A673 (cell line): ENCODE measurements at regions not wholly inside any gene's neighbourhood (a gene's known extent, or its start where the extent isn't known, plus 50 kb on each side); places are given as distances from the start of the nearest gene placed in this dataset.

Experiments used
- BruUV-seq: library from RNA; stranded (reverse); fragments of 400-500 nt; replicated peaks from 2 replicates; lab custom pipeline; 2021; lab: Mats Ljungman, UMichigan
- CTCF ChIA-PET: fragments of 300-600 bp; sonication (Branson Sonifier 250); formaldehyde crosslinking; loops from one replicate; lab custom pipeline; 2022; ENCODE audit warnings: antibody characterized with exemption; lab: Charles Lee
- POLR2A ChIA-PET: fragments of 300-600 bp; sonication (Branson Sonifier 250); formaldehyde crosslinking; loops from one replicate; lab custom pipeline; 2022; ENCODE audit warnings: antibody characterized with exemption; ENCODE audit not compliant: low non-redundant PET; lab: Charles Lee
- DNase-seq: peaks from one replicate; pipeline ENCODE4 v3.0.0-alpha.2; 2015; ENCODE audit warnings: low spot score
- H3K27ac ChIP-seq: fragments of 200-600 bp; sonication (generic); 2 replicates; pipeline ENCODE4 v1.5.1; 2016; ENCODE audit warnings: mixed run types, low read depth, mild to moderate bottlenecking, mixed read lengths, antibody characterized with exemption, low read length; ENCODE audit not compliant: poor library complexity, severe bottlenecking
- H3K27me3 ChIP-seq: fragments of 200-600 bp; sonication (generic); replicated peaks from 2 replicates; pipeline ENCODE4 v1.6.1; 2017; ENCODE audit warnings: mixed run types, low read depth, mild to moderate bottlenecking, mixed read lengths, antibody characterized with exemption, low read length; ENCODE audit not compliant: insufficient read depth, poor library complexity
- H3K36me3 ChIP-seq: fragments of 200-600 bp; sonication (generic); 2 replicates; pipeline ENCODE4 v1.6.1; 2016; ENCODE audit warnings: mixed run types, mild to moderate bottlenecking, mixed read lengths, antibody characterized with exemption, low read length; ENCODE audit not compliant: insufficient read depth, poor library complexity, severe bottlenecking
- H3K4me1 ChIP-seq: fragments of 200-600 bp; sonication (generic); 2 replicates; pipeline ENCODE4 v1.6.1; 2017; ENCODE audit warnings: mixed run types, mild to moderate bottlenecking, mixed read lengths, antibody characterized with exemption, low read length; ENCODE audit not compliant: insufficient read depth, poor library complexity, severe bottlenecking
- H3K4me3 ChIP-seq: fragments of 200-600 bp; sonication (generic); 2 replicates; pipeline ENCODE4 v1.5.1; 2016; ENCODE audit warnings: low read depth, mixed run types, mild to moderate bottlenecking, mixed read lengths, low read length; ENCODE audit not compliant: poor library complexity, severe bottlenecking
- H3K9me3 ChIP-seq: fragments of 200-600 bp; sonication (generic); 2 replicates; pipeline ENCODE4 v1.6.1; 2016; ENCODE audit warnings: mixed run types, low read depth, mild to moderate bottlenecking, mixed read lengths, antibody characterized with exemption, low read length; ENCODE audit not compliant: poor library complexity, severe bottlenecking
- CTCF ChIP-seq: fragments of 300-800, 200-600 bp; sonication (generic); conservative IDR thresholded peaks from 2 replicates; pipeline ENCODE4 v1.5.1; 2017; ENCODE audit warnings: low read depth, mild to moderate bottlenecking, antibody characterized with exemption, low read length, moderate library complexity, mixed read lengths
- EZH2 ChIP-seq: fragments of 200-600 bp; sonication (generic); IDR thresholded peaks from 2 replicates; pipeline ENCODE4 v1.6.1; 2017; ENCODE audit warnings: borderline replicate concordance, low read depth, mild to moderate bottlenecking, mixed read lengths, antibody characterized with exemption, low read length; ENCODE audit not compliant: poor library complexity, severe bottlenecking
- intact Hi-C: fragments of 100-400 bp; cut with micrococcal nuclease; formaldehyde crosslinking; loops from one replicate; pipeline ENCODE4 v1.10.0; 2022; ENCODE audit not compliant: unreplicated experiment

- Histone ChIP-seq H3K4me1 (no peaks in the 10 kb centered on the region), H3K4me3 (no peak overlapping the region), H3K36me3 (no peaks in the 10 kb centered on the region), H3K9me3 (no peaks in the 10 kb centered on the region), H3K27me3 (no peaks in the 10 kb centered on the region), H3K27ac (no peak overlapping the region)
- ChIA-PET CTCF (no interaction called here), POLR2A (no interaction called here)
- DNase-seq, result no peak
- no peak for TF ChIP-seq CTCF
- no peak for TF ChIP-seq EZH2
- intact Hi-C loops, result no loop called here
- no TSS peak for BruUV-seq
These were observed 377.1 kb downstream of the LRRIQ3 start for GRCh38 chr1:73820843-73821242.

GRCh38 chr1:73813716-73814115 is 384.3 kb downstream of the LRRIQ3 start:
- POLR2A ChIA-PET, result no interaction called here
- BruUV-seq, result no TSS peak

GRCh38 chr1:73813236-73813635 is 384.7 kb downstream of the LRRIQ3 start:
- no peak overlapping the region for H3K4me3 ChIP-seq
- H3K27ac ChIP-seq, result no peak overlapping the region
- BruUV-seq, result no TSS peak
- no peaks in the 10 kb centered on the region for H3K4me1 ChIP-seq
- no peaks in the 10 kb centered on the region for H3K9me3 ChIP-seq
- DNase-seq, result no peak
- ChIA-PET POLR2A (no interaction called here), CTCF (no interaction called here)
- no peak for TF ChIP-seq EZH2
- no peak for TF ChIP-seq CTCF
- H3K27me3 ChIP-seq, result no peaks in the 10 kb centered on the region
- no peaks in the 10 kb centered on the region for H3K36me3 ChIP-seq
- intact Hi-C loops, result no loop called here

More at GRCh38 chr1:73813716-73814115, 384.3 kb downstream of the LRRIQ3 start:
- DNase-seq, result no peak
- Histone ChIP-seq H3K4me1 (no peaks in the 10 kb centered on the region), H3K4me3 (no peak overlapping the region), H3K27me3 (no peaks in the 10 kb centered on the region), H3K27ac (no peak overlapping the region), H3K36me3 (no peaks in the 10 kb centered on the region), H3K9me3 (no peaks in the 10 kb centered on the region)
- intact Hi-C loops, result no loop called here
- TF ChIP-seq EZH2, result no peak
- 0 out of 2 replicates have a peak, but pooled peaks have one; percentile 11 for TF ChIP-seq CTCF
- CTCF ChIA-PET, result no interaction called here
